ENCODE measurements at regions not wholly inside any gene's neighbourhood (a gene's known extent, or its start where the extent isn't known, plus 50 kb on each side); places are given as distances from the start of the nearest gene placed in this dataset.

DNA sequence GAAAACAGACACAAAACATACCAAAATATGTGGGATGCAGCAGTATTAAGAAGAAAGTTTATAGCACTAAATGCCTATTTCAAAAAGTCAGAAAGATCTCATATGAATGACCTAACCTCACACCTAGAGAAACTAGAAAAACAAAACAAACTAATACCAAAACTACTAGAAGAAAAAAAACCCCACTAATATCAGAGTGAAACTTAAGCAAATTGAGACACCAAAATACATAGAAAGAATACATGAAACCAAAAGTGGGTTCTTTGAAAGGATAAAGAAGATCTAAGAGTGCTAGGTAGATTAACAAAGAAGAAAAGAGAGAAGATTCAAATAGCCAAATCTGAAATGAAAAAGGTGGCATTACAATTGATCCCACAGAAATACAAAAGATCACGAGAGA, 494.1 kb downstream of the SH2D4B start:
- DNase-seq, result no peak

DNA sequence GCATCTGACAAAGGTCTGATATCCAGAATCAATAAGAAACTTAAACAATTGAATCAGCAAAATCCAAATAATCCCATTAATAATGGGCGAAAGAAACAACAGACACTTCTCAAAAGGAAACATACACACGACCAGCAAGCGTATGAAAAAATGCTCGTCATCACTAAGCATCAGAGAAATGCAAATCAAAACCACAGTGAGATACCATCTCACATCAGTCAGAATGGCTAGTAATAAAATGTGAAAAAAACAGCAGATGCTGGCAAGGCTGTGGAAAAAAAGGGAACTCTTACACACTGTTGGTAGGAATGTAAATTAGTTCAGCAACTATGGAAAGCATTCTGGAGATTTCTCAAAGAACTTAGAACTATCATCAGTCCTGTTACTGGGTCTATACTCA, 496.7 kb downstream of the SH2D4B start:
- DNase-seq, result no peak

DNA sequence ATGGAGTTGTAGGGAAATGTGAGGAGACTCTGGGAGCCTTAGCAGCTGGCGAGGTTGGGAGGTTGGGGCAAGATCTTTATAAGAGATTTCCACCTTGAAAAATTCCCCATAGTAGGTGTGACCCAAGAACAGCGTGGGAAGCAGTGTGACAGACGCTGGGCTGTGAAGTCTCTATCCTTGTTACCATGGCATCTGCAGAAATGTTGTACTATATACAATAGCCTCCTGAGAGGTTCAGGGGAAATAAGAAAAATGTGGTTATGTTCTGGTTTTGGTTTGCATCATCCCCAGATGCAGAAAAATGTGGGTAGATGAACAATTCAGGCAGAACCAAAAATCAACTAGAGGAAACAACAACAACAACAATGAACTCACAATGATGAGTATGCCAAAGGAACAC, 498.6 kb downstream of the SH2D4B start:
- DNase-seq, result no peak

DNA sequence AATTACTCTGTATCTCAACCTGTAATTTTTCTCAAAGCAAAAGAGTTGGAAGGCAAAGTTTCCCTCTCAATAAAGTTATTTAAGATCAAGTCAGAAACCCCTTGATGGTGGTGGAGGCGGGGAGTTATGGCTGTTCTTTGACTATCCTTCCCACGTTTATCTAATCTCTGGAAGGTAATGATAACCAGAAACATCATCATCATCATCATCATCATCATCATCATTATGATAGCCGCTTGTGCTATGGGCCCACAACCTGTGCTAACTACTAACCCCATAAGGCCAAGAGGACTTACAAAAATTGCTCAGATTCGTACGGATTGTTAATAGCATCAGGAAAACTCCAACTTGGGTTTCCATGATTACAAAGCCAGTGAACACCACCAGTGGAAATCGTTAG, 502.3 kb downstream of the SH2D4B start:
- no peak for DNase-seq

DNA sequence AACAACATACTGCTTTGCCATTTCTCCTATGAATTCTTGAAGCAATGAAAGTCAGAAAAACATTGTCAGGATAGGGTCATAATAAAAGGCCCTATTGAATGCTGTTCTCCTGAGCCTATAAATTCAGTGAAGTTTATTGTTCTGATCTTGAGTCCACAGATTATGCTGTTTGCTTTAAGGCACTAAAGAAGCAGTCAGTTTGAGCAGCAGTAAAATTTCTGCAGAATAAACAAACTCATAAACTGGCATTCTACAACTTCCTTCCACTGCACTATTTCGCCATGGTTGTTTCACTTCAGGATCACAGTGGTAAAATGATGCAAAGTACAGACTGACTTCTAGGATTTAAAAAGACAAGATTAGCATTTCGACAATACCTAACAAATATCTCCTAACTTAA, 503.2 kb downstream of the SH2D4B start:
- no peak for DNase-seq

DNA sequence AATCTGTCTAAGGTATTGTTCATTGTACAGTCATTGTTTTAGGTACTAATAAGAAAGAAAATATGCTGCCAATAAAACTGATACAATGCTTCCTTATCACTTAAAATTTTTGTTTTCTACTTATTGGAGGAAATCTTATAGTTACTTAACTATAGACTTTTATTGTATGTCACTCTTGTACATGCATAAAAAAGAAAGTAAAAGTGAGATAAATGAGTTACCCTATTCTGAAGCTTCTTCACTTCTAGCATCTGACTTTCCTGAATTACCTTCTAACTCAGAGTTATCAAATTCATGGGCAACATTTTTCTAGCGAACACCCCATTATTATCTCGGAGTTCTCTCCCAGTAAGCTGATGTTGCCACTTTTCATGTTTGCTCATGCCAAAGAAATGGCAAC, 504.9 kb downstream of the SH2D4B start:
- no peak for DNase-seq

DNA sequence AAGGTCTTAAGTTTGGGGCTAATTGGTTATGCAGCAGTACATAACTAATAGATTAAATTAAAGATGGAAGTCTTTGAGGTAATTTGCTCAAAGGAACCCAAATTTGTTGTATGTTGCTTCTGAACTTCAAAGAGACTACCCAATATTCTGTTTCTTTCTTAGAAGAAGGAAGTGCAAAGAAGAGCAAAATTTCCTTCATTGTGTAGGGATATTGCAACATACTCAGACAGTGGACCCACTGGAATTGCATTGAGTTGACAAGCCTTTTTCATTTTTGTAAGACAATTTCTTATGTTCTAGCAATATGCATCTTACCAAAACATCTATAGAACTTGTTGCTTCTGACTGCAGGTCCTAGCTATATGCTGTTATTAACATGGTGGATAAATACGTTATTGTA, 527.8 kb downstream of the SH2D4B start:
- DNase-seq, result no peak

DNA sequence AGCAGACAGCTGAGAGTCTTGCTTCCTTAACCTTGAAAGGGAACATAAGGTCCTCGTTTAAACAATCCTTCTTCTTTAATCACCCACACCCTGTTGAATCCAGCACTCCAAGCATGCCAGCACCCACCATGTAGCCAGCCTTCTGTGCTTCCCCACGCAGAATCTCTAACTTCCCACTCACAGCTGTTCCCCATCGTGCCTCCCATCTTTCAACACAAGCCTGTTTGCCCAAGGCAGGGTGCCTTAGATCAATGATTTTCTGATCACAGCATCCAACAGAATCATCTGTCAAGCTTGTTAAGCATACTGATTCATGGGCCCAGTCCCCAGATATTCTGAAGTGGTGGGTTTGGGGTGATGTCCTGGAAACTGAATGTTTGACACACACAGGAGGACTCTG, 530.8 kb downstream of the SH2D4B start:
- no peak for DNase-seq

DNA sequence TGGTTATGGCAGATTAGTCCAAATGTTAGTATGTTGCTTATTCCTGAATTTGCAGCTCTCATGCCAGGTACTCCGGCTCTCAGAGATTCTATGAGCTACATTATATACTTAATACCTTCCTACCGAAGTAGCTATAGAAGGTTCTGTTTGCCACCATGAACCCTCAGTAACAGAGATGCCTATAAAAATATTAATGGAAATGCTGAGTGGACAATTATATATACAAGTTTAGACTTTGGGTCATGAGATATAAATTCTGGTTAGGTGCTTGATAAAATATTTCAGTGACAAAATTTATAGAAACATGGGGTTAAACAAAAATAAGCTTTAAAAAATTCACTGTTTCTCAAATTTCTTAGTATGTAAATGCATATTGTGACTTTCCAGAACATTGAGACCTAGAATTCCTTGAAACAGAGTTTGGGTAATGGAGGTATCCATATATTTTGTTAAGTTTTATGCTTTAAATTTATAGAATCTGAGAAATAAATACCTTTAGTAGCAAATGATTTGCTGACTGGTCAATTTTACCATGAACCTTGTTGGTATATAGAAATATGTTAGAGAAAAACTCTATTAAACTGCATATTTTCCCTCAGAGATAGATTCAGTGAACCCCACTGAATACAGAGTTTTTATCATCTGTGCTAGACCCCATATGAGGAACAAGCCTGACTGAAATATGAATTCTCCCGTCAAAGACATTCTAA, 533.5 kb downstream of the SH2D4B start:
- no peak for DNase-seq

DNA sequence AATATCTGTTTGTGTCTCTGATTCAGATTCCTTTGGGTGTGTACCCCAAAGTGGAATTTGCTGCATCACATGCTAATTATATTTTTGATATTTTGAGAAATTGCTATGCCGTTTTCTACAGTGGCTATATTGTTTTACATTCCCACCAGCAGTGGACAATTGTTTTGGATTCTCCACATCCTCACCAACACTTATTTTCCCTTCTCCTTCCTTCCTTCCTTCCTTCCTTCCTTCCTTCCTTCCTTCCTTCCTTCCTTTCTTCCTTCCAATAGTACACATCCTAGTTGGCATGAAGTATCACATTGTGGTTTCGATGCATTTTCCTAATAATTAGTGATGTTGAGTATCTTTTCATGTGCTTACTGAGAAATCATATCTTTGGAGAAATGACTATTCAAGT, 535.5 kb downstream of the SH2D4B start:
- no peak for DNase-seq

DNA sequence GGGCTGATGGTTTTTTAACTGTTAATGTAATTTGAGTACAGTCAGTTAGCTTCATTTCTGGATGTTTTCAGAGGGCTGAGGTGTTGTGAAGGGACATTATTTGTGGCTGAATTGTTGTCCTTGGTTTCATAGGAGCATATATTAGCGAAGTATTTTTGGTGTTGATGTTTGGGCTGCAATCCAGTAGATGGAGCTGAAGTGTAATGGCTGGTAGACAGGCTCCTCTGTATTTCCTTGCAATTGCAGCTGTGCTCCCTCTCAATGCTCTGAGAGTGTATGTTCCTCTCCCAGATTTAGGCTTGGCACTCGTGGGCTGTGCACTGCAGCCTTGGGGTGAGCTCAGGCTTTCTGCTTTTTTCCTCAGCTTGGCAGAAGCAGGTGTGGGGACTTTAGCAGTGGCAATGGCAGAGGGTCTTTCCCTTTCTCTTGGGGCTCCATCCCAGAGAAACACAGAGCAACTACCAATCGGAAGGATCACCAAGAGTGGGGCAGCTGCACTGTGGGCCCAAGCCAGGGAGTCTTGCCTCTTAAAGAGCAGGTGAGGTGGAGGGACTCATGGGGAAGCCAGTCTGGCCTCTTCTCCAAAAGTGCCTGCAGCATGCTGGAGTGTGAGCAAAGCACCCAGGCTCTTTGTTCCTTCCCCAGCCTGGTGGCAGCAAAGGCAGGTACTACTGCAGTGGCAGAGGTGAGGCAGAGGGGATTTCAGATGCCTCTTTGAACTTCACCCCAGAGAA, 544.4 kb downstream of the SH2D4B start:
- DNase-seq, result no peak

DNA sequence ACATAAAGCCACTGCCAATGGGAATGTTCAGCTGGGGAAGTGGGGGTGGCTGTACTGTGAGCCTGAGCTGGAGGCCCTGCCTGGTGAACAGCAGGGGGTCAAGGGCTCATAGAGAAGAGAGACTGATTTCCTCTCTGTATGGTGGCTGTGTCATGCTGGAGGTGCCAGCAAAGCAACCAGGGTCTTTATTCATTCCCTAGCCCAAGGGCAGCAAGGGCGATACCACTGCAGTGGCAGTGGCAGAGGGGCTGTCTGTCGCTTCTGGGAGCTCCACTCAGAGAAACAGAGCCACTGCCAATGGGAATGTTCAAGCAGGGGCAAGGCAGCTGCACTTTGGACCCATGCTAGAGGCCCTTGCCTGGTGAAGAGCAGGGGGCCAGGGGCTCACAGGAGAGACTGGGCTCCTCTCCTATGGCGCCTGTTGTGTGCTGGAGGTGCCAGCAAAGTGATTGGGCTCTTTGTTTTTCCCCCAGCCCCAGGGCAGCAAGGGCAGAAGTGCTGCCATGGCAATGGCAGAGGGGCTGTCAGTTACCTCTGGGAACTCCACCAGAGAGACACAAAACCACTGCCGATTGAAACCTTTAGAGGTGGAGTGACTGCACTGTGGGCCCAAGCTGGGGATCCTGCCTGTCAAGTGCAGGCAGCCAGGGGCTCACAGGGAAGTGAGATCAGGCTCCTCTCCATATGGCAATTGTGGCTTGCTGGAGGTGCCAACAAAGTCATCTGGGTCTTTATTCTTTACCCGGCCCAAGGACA, 545.1 kb downstream of the SH2D4B start:
- DNase-seq, result no peak

DNA sequence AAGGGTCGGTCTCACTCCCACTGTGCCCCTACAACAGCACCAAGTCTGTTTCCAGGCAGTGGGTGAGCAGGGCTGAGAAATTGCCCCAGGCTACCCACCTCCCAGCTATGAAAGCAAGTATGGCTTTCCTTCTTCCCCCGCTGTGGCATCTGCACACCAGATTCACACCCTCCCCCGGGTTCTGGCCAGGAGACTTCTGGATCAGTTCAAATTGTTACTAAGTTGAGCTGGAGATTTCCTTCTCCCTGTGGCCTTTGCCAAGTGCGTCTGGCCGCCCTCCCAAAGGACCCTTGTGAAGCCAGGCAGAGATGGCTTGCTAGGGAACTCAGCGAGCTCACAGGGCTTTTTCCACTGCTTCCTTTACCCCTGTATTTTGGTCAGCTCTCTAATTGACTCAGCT, 555.4 kb downstream of the SH2D4B start:
- DNase-seq, result no peak

DNA sequence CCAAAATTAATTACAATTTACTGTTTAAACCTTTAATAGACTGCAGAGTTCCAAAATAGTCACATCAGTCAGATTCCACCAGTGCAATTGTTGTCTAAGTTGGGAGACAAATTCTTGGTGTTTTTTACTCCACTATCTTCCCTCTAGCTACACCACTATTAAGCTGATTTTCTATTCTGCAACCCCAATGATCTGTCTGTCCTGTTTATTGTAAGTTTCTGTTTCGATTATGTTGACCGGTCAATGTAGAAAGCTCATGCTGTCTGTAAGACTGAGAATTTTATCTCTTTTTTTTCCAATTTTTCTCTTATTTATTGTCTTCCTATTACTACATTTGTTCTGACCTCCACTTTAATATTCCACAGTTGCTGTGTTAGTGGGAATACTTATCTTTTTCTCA, 557.5 kb downstream of the SH2D4B start:
- no peak for DNase-seq

DNA sequence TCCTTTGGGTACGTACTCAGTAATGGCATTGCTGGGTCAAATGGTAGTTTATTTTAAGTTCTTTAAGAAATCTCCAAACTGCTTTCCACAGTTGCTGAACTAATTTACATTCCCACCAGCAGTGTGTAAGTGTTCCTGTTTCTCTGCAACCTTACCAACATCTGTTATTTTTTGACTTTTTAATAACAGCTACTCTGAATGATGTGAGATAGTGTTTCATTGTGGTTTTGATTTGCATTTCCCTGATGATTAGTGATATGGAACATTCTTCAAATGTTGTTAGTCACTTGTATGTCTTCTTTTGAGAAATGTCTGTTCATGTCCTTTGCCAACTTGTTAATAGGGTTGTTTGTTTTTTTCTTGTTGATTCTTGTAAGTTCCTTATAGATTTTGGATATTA, 558.9 kb downstream of the SH2D4B start:
- no peak for DNase-seq

DNA sequence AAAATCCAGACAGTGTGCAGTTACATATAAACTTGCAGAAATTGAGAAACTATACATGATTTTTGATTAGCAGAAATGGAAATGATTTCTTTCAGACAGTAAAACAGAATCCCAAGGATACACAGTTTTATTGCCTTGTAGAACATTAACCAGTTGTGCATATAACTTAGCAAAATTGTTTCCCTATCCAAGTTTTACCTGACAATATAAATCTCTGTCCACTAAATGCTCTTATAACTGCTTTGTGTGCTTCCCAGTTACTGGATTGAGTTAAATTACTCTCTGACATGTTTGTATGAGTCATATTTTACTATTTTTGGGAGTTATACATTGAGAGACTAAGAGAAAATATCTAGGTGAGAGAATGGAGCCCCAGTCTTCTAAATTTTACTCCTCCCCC, 563.4 kb downstream of the SH2D4B start:
- no peak for DNase-seq

DNA sequence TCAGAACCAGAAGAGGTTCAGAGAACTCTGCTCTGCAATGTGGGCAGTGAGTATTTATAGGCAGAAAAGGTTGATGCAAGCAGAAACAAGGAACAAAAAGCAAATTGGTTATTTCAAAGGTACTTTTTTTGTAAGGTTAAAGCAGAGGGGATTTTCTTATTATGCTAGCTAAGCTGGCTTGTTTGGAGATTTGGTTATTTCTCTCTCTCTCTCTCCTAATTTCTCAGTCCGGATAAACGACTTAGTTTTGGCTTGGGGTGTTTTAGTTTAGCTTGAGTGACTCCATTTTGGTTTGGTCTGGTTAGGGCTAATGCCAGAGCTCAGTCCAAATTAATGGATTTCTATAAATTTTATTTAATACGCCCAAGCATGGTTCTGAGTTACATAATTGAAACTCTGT, 566.8 kb downstream of the SH2D4B start:
- DNase-seq, result no peak

DNA sequence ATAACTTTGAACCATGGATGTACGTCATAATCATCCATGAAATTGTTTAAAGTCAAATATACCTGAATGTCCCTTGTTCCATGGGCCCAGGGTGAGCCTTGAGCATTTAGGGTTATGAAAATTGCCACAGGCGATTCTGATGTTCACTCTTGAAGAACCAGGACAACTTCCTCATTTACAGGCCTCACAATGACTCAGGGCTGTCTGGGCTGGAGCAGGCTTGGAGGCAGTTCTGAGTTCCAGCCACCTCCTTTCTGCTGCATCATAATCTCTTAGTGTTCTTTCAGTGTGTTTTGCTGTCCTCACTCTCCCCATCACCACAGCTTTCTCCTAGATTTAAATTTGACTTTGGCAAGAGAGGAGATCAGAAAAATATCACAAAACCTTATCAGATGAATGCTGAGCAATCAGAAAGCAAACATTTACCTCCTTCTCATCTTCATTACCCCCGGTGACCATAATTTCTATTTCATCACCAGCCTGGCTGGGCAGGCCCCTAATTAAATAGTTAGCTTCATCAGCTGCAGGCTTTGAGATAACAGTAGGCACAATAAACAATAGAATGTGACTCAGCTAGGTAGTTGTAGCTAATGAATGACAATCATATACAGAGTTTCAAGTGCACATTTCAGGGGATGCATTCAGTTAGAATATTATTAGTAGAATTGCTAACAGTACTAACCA, 571.0 kb downstream of the SH2D4B start:
- no peak for DNase-seq

DNA sequence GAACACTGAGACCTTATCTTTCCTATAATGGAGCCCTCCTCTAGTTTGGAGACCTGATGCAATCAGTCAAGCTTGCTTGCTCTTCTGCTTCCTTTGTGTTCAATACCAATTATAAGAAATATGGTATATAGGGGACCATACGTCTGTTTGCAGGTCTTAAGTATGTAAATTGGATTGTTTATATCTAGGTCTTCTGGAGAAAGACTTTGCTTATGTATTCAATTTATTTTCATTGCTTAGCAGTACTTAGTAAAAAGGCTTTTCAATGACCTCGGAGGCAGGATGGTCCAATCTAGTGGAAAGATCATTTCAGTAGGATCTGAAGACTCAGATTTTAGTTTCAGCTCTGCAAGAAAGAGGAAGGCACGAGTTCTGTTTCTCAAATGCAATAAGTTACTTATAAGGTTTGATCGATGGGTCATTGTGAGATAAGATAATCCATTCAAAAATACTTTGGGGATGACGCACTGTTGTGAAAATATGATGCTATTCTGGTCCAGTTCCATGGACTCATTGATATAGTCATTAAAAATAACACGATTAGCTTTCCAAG, 571.6 kb downstream of the SH2D4B start:
- no peak for DNase-seq

DNA sequence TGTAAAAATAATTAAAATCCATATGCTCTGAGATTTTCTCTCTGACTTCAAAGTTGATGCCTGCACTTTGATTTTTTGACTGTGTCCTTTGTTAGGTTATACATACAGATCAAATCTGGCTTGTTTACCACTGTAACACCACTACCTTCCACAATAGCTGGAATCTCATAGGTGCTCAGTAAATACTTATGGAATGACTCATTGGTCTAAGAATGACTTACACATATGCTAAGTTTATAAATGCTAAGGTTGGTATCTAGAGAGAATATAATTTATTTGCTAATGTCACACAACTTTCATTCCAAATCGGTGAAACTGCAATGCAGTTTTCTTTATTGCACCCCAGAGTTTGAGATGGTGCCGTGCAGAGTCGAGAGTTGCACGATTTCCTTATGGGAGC, 578.5 kb downstream of the SH2D4B start:
- no peak for DNase-seq

DNA sequence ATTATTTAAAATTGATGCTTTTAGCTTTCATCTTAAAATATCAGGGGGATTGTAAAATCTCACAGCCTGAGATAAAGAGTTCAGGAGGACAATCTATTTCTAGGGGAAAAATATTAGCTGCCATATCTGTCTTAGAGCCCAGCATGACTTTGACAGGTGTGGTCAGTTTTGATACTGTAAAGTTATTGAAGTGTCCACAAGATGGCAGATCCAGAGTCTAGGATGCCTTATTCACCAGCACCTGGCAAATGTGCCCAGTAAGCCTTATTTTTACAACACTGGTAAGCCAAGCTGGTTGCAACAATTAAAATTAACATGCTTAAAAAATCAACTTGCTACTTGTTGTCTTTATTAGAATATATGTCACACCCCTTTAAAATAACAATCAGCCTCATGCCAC, 579.3 kb downstream of the SH2D4B start:
- DNase-seq, result no peak

DNA sequence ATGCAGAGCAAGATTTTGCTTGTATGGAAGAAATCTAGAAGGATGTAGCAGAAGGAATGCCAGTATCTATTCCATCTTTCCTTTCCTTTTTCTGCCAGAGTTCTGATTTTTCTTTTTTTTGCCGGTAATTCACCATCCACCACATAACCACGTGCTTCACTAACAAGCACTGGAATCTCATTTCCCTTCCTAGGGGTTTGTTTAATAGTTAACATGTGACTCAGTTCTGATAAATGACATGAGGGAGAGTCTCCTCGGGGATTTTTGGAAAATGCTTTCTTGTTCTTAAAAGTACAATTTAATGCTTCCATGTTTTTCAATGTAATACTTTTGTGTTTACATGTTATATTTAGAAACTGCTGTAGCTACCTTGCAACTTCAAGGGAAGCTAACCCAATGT, 590.2 kb downstream of the SH2D4B start:
- DNase-seq, result no peak

DNA sequence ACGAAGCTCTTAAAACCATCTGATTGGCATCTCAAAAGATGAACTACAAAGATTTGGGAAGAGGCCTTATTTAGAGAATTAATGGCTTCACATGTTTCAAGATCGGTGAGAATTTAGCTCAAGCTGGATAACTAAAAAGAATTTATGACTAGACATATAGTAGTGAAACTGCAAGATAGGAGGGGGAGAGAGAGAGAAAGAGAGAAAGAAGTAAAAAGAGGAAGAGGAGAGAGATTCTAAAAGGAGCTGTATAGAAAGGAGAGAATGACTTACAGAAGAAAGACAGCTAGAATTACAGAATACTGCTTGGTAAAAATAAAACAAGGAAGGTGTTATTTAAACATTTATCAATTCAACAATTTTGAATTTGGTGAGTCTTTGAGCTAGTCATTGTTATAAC, 592.3 kb downstream of the SH2D4B start:
- no peak for DNase-seq

Data from stimulated activated CD8-positive, alpha-beta memory T cell treated with anti-CD3 and anti-CD28 coated beads, Interleukin-4, amount 100 ng/mL, for 48 hours (primary cell).